ENCODE measurements at regions not wholly inside any gene's neighbourhood (a gene's known extent, or its start where the extent isn't known, plus 50 kb on each side); places are given as distances from the start of the nearest gene placed in this dataset.

DNA sequence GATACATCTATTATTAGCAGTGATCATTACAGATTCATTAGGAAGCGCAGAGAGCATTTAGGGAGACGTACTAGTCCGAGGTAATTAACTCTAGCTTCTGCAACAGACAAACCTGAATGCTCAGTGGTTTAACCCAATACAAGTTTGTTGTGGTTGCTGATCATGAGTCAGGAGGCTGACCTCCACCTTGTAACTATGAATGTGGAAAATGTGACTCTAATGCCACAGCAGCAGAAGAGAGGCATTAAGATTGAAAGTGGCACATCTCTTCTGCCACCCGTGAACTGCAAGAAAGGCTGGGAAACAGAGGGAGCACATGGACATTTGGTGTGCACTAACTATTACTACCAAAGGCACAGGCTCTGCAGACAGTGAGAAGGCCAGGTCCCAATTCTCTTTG is 71.2 kb upstream of the C3orf80 start:
- H2AFZ ChIP-seq (ENCODE audit: low read depth): no peak overlapping the region
- no peak for DNase-seq
- ChIA-PET CTCF (interaction anchor here (1.6 to 1.9 kb wide), 2 partner anchors 10 to 121 kb away, joined by 6 to 13 read pairs; no protein-coding TSS in a partner anchor), POLR2A (no interaction called here)
- H3F3A ChIP-seq (replicated peaks; ENCODE audit: insufficient read depth): peaks cover 14% of the 10 kb centered on the region
- 75% methylated on average over 4 of the region's 4 CpGs for WGBS (ENCODE audit: low lambda C conversion rate)
- no peaks in the 10 kb centered on the region for H4K20me1 ChIP-seq (ENCODE audit: insufficient read depth)
- no peak overlapping the region for H3K27ac ChIP-seq (ENCODE audit: low read depth in 2 of 2, low read length in 1 of 2)
- no peak overlapping the region for H3K9ac ChIP-seq
- H3K4me2 ChIP-seq: no peak overlapping the region
- H3K9me2 ChIP-seq: no peaks in the 10 kb centered on the region
- H3K4me1 ChIP-seq (ENCODE audit: control insufficient read depth in 1 of 2, insufficient read depth in 2 of 2, low read depth in 1 of 2, low read length in 1 of 2): peaks cover 0 to 12% of the 10 kb centered on the region in 2 experiments; a peak in 2 of 4 replicates
- no peaks in the 10 kb centered on the region for H3K79me2 ChIP-seq (ENCODE audit: insufficient read depth)
- H3K4me3 ChIP-seq (ENCODE audit: low read depth in 2 of 2, low read length in 1 of 2): no peak overlapping the region
- no peaks in the 10 kb centered on the region for H3K9me3 ChIP-seq
- TF ChIP-seq FOXJ3 (CRISPR knock-in tag; IDR thresholded peaks at IDR 0.05): no peak
- TF ChIP-seq, protein P1, sequence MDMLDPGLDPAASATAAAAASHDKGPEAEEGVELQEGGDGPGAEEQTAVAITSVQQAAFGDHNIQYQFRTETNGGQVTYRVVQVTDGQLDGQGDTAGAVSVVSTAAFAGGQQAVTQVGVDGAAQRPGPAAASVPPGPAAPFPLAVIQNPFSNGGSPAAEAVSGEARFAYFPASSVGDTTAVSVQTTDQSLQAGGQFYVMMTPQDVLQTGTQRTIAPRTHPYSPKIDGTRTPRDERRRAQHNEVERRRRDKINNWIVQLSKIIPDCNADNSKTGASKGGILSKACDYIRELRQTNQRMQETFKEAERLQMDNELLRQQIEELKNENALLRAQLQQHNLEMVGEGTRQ (IDR thresholded peaks at IDR 0.05; ENCODE audit: borderline replicate concordance, low read depth, low read length): no peak
- no peak for TF ChIP-seq NRF1 (IDR thresholded peaks at IDR 0.05; ENCODE audit: low read depth, low read length)
- TF ChIP-seq RXRA (IDR thresholded peaks at IDR 0.05; ENCODE audit: borderline replicate concordance, low read depth): no peak
- no peak for TF ChIP-seq RAD21 (IDR thresholded peaks at IDR 0.05; ENCODE audit: low read length)
- TF ChIP-seq, protein P2, sequence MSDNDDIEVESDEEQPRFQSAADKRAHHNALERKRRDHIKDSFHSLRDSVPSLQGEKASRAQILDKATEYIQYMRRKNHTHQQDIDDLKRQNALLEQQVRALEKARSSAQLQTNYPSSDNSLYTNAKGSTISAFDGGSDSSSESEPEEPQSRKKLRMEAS (IDR thresholded peaks at IDR 0.05; ENCODE audit: low read depth): no peak
- TF ChIP-seq MXI1 (IDR thresholded peaks at IDR 0.05; ENCODE audit: low read depth, low read length): no peak
- H3K36me3 ChIP-seq (replicated peaks in 1 of 2; ENCODE audit: control insufficient read depth in 1 of 2, insufficient read depth in 2 of 2, low read length in 1 of 2): no peaks in the 10 kb centered on the region
- H3K27me3 ChIP-seq (ENCODE audit: insufficient read depth): no peaks in the 10 kb centered on the region

DNA sequence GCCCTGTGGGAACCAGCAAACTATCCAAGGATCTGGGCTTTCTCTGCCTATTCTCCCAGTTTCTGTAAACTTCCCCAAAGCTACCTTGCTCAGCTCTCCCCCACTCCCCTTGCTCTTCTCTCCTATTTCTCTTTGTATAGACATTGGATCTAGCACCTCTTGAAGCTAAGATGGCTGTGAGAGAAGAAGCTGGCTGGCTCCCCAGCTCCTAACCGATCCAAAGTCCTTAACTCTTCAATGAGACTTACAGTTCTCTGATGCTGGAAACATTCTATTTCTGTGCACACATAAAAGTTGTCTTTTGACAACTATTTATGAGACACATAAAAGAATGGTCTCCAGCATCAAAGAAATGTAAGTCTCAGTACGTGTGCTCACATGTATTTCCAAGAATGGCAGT is 70.6 kb upstream of the C3orf80 start:
- Histone ChIP-seq H3K4me2 (no peak overlapping the region), H3K4me1 (ENCODE audit: control insufficient read depth in 1 of 2, insufficient read depth in 2 of 2, low read depth in 1 of 2, low read length in 1 of 2) (peaks cover 0 to 8% of the 10 kb centered on the region in 2 experiments; a peak in 2 of 4 replicates), H3K27me3 (ENCODE audit: insufficient read depth) (no peaks in the 10 kb centered on the region), H3K27ac (ENCODE audit: low read depth in 2 of 2, low read length in 1 of 2) (no peak overlapping the region), H2AFZ (ENCODE audit: low read depth) (no peak overlapping the region), H3K9me3 (no peaks in the 10 kb centered on the region), H3K9me2 (no peaks in the 10 kb centered on the region), H3K4me3 (ENCODE audit: low read depth in 2 of 2, low read length in 1 of 2) (no peak overlapping the region), H3F3A (replicated peaks; ENCODE audit: insufficient read depth) (peaks cover 14% of the 10 kb centered on the region), H3K9ac (no peak overlapping the region), H3K79me2 (ENCODE audit: insufficient read depth) (no peaks in the 10 kb centered on the region), H3K36me3 (replicated peaks in 1 of 2; ENCODE audit: control insufficient read depth in 1 of 2, insufficient read depth in 2 of 2, low read length in 1 of 2) (no peaks in the 10 kb centered on the region), H4K20me1 (ENCODE audit: insufficient read depth) (no peaks in the 10 kb centered on the region)
- TF ChIP-seq NFIC (IDR thresholded peaks at IDR 0.05; ENCODE audit: borderline replicate concordance) (no peak), FOSL2 (IDR thresholded peaks at IDR 0.05; ENCODE audit: borderline replicate concordance, low read depth) (no peak), JUND (IDR thresholded peaks at IDR 0.05) (no peak), TEAD4 (IDR thresholded peaks at IDR 0.05; ENCODE audit: borderline replicate concordance, insufficient read depth) (no peak), EP300 (IDR thresholded peaks at IDR 0.05; ENCODE audit: borderline replicate concordance in 1 of 2, low read depth in 1 of 2, low read length in 1 of 2) (no peak), RFX5 (IDR thresholded peaks at IDR 0.05; ENCODE audit: low read length) (no peak), IRF3 (IDR thresholded peaks at IDR 0.05; ENCODE audit: low read depth, low read length) (no peak), TAF1 (IDR thresholded peaks at IDR 0.05; ENCODE audit: borderline replicate concordance, low read depth, low read length) (no peak), RXRA (IDR thresholded peaks at IDR 0.05; ENCODE audit: borderline replicate concordance, low read depth) (no peak), SIN3A (IDR thresholded peaks at IDR 0.05; ENCODE audit: borderline replicate concordance, low read depth, low read length) (no peak)
- TF ChIP-seq, protein P1 (IDR thresholded peaks at IDR 0.05; ENCODE audit: borderline replicate concordance, low read depth, low read length): no peak
- no peak for DNase-seq
- POLR2A ChIA-PET: interaction anchor here (0.6 kb wide), 1 partner anchor 295 kb away, joined by 3 read pairs; the partner anchor contains the start of gene TRIM59
- WGBS (ENCODE audit: low lambda C conversion rate): 86% methylated on average over 2 of the region's 2 CpGs
- CTCF ChIA-PET: interaction anchor here (1.6 to 1.9 kb wide), 2 partner anchors 9 to 122 kb away, joined by 6 to 13 read pairs; no protein-coding TSS in a partner anchor

All from SK-N-SH (cell line).